Kidney epithelial cell (primary cell): ENCODE measurements at regions not wholly inside any gene's neighbourhood (a gene's known extent, or its start where the extent isn't known, plus 50 kb on each side); places are given as distances from the start of the nearest gene placed in this dataset.

Source experiments
- DNase-seq: peaks from one replicate; pipeline ENCODE4 v3.0.0-alpha.2; 2010; ENCODE audit warnings: low read depth
- H3K27me3 ChIP-seq: 2 replicates; pipeline ENCODE4 v1.6.0; 2011; ENCODE audit warnings: low read length; ENCODE audit not compliant: control insufficient read depth, insufficient read depth
- H3K36me3 ChIP-seq: 2 replicates; pipeline ENCODE4 v1.5.1; 2011; ENCODE audit warnings: low read length; ENCODE audit not compliant: control insufficient read depth, insufficient read depth
- H3K4me3 ChIP-seq: 2 replicates; pipeline ENCODE4 v1.5.1; 2011; ENCODE audit warnings: low read depth, mild to moderate bottlenecking, control low read depth, low read length
- TF ChIP-seq, protein P1 (sequence below): IDR thresholded peaks from 2 replicates; pipeline ENCODE4 v1.5.1; 2011; ENCODE audit warnings: mild to moderate bottlenecking, moderate library complexity, low read length, control low read depth, inconsistent platforms; ENCODE audit not compliant: insufficient read depth, poor library complexity, severe bottlenecking

DNA sequence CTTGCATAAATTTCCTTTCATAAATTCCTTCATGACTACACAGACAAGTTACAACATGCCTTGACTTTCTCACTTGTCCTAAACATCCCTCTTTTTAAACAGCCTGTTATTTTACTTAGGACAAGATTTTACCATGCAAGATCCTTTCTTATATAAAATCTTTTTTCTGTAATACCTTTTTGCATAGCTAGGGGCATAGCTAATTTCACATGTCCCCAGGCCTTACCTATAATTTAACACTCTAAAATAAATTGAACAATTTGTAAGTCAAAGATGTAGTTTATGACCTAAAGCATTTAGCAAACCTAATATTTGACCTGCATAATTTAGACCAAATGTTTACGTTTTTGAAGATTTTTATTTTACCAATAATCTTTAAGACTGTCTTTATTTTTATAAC is 396.3 kb upstream of the FSTL5 start:
- Histone ChIP-seq H3K4me3 (no peak overlapping the region), H3K36me3 (no peaks in the 10 kb centered on the region), H3K27me3 (no peaks in the 10 kb centered on the region)
- TF ChIP-seq, protein P1, sequence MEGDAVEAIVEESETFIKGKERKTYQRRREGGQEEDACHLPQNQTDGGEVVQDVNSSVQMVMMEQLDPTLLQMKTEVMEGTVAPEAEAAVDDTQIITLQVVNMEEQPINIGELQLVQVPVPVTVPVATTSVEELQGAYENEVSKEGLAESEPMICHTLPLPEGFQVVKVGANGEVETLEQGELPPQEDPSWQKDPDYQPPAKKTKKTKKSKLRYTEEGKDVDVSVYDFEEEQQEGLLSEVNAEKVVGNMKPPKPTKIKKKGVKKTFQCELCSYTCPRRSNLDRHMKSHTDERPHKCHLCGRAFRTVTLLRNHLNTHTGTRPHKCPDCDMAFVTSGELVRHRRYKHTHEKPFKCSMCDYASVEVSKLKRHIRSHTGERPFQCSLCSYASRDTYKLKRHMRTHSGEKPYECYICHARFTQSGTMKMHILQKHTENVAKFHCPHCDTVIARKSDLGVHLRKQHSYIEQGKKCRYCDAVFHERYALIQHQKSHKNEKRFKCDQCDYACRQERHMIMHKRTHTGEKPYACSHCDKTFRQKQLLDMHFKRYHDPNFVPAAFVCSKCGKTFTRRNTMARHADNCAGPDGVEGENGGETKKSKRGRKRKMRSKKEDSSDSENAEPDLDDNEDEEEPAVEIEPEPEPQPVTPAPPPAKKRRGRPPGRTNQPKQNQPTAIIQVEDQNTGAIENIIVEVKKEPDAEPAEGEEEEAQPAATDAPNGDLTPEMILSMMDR = no peak
- no peak for DNase-seq

DNA sequence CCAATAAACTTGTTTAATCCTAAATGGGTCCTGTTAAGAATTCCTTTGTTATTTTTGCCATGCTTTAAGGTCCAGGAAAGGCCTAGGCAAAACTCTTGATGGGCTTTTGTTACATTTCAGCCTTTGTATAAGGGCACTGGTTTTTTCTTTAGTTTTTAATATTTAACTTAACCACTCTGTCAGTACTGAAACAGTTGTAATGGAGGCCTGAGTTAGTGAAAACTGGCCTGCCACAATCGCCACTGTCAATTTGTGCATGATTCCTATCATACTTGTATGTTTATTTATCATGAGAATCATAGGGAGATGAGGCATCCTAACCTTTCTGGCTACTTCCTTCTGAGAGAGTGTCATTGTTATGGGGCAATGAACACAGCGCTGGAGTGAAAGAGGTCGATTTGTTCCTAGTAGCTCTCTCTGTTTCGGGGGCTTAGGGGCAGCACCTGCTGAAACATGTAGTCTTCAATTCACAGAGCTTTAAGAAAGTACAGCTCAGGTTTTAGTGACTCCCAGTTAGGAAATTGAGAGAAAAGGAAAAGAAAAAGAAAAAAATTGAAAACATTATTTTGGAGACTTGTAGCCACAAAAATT is 393.8 kb upstream of the FSTL5 start:
- Histone ChIP-seq H3K4me3 (no peak overlapping the region), H3K27me3 (no peaks in the 10 kb centered on the region), H3K36me3 (no peaks in the 10 kb centered on the region)
- no peak for DNase-seq
- TF ChIP-seq, protein P1 = no peak

DNA sequence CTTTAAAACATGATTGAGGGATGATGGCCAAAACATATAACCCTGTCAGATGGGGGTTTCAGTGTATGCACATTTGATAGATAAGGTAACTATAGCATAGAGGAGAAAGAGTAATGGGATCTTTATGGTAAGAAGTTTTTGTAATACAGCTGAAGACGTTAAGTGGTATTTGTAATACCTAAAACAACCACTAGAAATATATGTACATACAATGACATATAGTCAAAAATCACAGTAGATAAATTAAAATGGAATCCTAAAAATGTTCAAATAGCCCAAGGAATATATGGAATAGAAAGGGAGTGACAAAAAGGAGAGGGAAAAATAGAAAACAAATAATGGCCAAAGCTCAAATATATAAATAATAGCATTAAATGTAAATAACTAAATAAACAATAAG is 371.3 kb upstream of the FSTL5 start:
- no peaks in the 10 kb centered on the region for H3K27me3 ChIP-seq

DNA sequence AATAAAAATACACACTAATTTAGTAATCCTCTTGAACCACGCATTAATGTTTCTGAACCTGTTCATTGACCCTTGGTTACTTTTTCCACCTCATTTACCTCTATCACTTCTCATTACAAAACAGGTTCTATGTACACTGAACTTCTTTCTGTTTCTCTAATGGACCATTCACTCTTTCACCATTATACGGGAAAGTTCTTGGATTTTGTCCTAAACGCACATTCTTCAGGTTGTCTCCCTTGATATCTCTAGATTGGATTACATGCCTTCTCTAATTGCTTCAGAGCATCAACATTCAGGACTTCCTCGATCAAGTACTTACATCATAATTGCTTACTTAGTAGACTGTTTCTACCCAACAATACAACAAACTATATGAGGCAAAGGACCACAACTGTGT is 359.4 kb upstream of the FSTL5 start:
- TF ChIP-seq, protein P1 = no peak
- Histone ChIP-seq H3K36me3 (no peaks in the 10 kb centered on the region), H3K4me3 (no peak overlapping the region), H3K27me3 (no peaks in the 10 kb centered on the region)
- peak; percentile 10 for DNase-seq

More for the DNA sequence above, 371.3 kb upstream of the FSTL5 start:
- no peaks in the 10 kb centered on the region for H3K36me3 ChIP-seq
- no peak for DNase-seq
- TF ChIP-seq, protein P1 = no peak
- no peak overlapping the region for H3K4me3 ChIP-seq

DNA sequence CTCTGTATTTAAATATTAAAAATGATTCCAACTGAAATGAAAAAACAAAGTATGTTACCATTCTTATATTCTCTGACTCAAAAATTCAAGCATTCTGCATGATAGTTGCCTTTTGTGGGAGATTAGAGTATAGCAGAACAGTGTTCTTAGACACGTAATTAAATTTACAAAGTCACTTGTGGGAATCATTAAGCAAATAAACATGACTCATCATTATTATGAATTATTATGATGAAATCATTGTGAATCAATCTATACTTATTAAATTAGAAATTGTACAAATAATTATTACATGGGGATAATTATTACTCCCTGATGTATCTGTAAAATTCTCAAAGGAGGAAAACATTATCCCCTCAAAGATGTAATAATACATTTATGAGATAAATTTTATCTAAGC is 358.9 kb upstream of the FSTL5 start:
- Histone ChIP-seq H3K36me3 (no peaks in the 10 kb centered on the region), H3K4me3 (no peak overlapping the region), H3K27me3 (no peaks in the 10 kb centered on the region)
- no peak for DNase-seq
- TF ChIP-seq, protein P1 = no peak

DNA sequence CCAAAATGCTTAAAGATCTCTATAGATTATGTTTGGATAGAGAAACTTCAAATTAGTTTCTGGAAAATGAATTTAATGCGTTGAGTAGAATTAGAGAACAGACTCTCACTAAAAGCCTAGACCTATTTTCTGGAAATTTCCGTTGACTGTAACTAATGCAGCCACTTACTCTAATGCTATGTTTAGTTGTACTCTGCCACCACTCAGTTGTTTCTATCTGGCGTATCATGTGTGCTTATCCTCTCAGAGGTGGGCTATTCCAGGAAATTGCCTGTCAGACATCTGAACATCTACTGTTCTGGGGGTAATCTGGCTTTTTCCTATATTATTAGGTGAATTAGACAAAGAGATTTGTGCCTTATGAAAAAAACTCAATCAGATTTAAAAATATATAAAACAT is 347.1 kb upstream of the FSTL5 start:
- Histone ChIP-seq H3K4me3 (no peak overlapping the region), H3K36me3 (no peaks in the 10 kb centered on the region), H3K27me3 (no peaks in the 10 kb centered on the region)
- TF ChIP-seq, protein P1 = no peak
- no peak for DNase-seq
